Renal pelvis (tissue), 1 donor: ENCODE measurements at regions not wholly inside any gene's neighbourhood (a gene's known extent, or its start where the extent isn't known, plus 50 kb on each side); places are given as distances from the start of the nearest gene placed in this dataset.

Source experiments
- DNase-seq: peaks from one replicate; pipeline ENCODE4 v3.0.0-alpha.2; 2013

DNA sequence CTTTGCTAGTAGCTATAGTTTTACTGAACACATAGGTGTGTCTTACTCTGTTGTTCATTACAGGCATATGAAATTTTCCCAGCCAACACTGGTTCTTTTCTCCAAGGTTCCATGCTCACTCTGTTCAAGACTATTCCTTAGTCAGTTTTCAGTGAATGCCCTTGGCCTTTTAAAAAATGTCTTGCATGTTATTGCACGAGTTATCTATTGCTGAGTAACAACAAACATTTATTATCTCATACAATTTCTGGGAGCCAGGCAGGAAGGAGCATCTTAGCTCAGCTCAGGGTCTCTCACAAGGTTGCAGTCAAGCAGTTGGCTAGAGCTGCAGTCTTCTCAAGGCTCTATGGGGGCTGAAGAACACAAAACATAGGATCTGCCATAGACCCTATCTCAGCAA is 223.5 kb downstream of the BTG1 start:
- DNase-seq: no peak

DNA sequence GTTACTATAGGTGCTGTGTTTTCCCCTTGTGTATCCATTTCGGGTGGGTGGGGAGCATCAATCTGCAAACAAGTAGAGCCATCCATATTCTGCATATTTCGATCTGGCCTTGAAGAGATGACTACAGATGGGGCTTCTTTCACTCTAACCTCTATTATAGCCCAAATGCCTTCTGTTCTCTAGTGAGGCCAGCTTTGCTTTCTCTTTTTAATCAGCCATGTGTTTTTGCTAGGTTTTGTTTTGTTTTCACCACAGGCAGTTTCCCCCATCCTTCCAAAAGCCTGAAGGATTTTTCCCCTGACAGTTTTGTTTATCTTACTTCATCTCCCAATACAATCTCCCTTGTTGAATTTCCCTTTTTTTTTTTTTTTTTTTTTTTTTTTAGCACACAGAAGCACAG is 224.1 kb downstream of the BTG1 start:
- no peak for DNase-seq

DNA sequence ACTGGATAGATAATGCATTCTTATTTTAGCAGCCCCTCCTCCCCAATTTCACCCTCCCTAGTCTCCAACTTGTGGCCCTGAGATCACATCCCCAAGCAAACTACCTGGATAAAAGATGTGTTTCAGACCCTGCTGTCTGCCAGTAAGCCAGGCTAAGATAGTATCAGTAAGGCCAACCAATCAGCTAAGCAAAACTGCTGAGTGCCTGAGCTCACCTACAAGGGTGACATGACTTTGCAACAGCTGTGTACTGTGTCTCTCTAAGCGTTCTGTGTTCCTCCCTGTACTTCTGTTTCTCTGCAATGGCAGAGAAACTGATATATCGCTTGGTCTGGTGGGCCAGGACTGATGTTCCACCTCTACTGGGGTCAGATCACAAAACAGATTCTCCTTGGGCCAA is 224.9 kb downstream of the BTG1 start:
- DNase-seq: no peak

DNA sequence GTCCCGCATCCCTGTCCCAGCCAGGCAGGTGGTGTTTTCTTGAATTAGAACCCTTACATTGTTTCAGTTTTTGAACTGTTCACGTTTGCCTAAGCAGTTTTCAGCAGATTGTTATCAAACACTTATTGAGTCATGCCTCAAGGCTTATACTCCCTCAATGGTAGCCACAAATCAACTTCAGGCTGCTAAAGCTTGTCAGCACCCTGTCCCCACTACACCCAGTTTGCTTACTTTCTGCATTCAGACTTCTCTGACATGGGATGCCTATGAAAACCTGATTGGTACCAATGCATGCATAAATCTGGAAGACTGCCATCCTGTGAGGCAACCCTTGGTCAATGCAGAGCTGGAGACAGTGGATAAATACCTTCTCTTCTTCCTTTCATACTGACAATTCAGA is 225.4 kb downstream of the BTG1 start:
- no peak for DNase-seq

DNA sequence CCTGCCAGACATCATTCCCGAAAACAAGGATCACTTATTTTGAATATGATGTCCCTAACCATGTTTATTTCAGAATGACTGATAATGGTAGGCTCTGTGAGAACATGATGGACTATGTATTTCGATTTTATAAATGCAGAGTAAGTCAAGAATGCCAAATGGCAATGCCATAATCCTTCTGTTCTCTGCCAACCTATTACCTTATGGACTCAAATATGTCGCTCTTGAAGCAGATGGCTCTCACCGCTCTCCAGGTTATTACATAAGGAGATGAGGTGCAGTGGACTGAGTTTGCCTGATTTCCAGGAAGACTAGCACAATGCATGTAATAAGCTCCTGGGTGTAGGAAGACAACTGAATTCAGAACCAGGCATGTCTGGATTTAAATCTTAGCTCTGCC is 227.2 kb downstream of the BTG1 start:
- DNase-seq: no peak

DNA sequence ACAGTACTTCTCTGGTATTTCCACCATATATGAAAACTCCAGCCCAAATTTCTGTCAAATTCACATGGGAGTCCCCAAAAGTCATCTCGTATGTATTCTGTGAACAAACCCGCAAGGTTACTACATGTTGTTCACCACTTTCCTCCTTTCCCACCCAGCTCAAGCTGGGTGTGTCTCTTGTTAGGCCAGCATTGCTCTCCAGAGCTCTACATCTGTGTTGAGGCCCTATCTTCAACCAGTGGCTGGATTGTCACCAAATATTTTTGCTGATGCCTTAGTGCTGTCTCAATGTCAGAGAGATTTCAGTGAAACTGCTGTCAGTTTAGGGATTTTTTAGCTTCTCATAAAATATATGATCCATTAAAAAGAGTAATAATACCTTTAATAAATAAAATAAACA is 230.9 kb downstream of the BTG1 start:
- DNase-seq: no peak

DNA sequence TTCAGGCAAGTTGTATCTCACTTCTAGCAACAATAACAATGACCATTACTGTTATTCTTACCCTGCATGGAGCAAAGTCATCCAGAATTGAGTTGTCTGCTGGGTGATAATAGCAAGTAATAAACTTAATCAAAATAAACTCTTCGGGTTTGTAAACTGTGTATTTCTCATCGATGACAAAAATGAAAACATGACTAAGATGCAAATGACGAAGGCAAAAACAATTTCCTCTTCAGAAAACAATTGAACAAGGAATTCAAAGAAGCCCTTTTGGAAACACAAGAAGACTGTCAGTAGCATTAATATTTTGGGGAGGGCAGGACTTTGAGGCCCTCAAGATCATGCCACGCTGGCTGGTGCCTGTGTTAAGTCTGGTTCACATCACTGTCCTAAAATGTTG is 232.0 kb downstream of the BTG1 start:
- DNase-seq: no peak

DNA sequence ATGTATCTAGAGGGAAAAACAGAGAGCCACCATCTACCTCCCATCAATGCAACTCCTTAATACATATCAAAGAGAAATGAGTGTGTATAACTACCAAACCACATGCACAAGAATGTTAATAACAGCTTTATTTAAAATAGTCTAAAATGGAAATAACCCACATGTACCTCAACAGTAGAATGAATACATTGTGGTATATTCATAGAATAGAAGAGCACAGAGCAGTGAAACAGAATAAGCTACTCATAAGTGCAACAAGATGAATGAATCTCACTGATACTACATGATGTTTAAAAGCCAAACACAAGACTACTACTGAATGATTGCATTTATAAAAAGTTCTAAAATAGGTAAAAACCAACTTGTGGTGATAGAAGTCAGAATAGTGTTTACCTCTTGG is 232.5 kb downstream of the BTG1 start:
- no peak for DNase-seq

DNA sequence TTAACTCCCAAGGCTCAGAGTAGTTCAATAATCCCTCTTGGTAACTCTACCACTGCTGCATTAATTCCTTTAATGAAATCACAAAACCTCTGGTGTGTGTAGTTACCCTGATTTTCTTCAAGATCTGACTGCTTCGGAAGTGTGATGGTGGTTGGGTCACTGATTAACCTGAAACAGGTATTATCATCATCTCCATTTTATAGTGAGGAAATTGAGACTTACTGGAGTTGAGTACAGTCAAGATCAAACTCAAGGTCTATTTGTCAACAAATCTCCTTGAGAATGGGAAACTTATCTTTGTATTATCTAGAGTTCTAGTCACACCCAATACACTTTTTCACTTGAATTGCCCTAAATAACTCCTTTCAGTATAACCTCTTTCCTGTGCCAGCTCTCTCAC is 233.5 kb downstream of the BTG1 start:
- DNase-seq: no peak

DNA sequence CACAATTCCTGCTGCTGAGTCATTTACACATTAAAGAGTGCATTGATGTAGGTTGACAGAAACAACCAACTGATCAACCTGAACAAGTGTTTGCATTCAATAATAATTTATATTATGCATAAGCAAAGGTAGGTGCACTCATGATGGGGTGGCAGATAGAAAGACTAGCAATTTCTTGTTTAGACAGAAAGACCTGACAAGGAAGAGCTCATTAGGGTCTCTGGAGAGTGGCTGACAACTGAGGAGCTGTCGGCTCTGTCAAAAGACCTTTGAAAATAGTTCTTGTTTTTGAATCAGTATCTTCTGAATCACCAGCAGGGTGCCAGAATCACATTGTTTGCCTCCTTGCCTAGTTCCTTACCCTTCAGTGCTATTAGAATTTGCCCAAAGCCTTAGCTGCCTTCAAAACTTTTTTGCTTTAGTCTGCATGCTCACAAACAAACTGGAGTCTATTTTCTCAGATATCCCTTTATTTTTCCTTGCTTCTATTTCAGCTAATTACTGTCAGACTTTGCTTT is 234.7 kb downstream of the BTG1 start:
- no peak for DNase-seq

DNA sequence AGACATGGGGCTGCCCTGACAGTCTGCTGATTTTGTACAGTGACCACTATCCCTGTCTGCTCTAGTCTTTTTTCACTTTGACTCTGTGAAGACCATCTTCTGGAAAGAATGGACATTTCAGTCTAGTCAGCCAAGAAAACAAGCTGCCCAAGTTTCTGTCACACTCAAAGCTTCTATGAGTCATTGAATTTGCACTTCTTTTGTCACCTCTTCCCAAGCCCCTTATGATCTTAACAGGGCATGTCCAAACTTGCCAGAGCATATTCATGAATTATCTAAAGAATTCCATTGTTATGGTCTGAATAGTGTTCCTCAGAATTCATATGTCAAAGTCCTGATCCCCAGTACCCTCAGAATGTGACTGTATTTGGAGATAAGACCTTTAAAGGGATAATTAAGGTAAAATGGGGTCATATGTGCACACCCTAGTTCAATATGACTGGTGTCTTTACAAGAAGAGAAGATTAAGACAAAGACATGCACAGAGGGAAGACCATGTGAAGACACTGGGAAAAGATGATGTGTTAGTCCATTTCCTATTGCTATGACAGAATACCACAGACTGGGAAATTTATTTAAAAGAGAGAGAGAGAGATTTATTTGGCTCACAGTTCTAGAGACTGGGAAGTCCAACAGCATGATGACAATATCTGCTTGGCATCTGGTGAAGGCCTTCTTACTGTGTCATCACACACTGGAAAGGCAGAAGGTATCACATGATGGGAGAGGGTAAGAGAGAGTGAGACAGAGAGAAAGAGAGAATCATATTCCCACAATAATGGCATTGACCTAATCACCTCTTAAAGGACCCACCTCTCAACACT is 242.6 kb downstream of the BTG1 start:
- no peak for DNase-seq

DNA sequence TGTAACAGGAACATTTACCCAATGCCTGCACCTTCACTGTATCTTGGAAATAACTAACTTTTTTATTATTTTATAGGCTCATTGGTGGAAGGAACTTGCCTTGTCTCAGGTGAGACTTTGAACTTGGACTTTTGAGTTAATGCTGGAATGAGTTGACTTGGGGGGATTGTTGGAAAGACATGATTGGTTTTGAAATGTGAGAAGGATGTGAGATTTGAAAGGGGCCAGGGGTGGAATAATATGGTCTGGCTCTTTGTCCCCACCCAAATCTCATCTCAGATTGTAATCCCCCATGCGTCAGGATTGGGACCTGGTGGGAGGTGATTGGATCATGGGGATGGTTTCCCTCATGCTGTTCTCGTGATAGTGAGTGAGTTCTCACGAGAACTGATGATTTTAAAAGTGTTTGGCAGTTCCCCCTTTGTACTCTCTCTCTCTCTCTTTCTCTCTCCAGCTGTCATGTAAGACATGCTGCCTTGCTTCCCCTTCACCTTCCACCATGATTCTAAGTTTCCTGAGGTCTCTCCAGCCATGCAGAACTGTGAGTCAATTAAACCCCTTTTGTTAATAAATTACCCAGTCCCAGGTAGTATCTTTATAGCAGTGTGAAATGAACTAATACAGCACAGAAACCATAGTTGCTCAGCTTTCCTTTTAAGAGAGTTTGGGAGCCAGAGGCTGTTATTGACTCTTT is 244.1 kb downstream of the BTG1 start:
- DNase-seq: no peak

DNA sequence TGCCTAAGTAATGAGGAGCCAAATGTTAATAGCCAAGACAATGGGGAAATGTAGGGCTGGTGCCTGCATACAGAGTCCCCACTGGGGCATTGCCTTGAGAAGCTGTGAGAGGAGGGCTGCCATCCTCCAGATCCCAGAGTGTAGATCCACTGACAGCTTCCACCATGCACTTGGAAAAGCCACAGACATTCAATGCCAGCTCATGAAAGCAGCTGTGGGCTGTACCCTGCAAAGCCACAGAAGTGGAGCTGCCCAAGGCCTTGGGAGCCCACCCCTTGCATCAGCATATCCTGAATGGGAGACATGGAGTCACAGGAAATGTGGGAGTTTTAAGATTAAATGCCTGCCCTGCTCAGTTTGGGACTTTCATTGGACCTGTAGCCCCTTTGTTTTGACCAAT is 244.7 kb downstream of the BTG1 start:
- DNase-seq: no peak

DNA sequence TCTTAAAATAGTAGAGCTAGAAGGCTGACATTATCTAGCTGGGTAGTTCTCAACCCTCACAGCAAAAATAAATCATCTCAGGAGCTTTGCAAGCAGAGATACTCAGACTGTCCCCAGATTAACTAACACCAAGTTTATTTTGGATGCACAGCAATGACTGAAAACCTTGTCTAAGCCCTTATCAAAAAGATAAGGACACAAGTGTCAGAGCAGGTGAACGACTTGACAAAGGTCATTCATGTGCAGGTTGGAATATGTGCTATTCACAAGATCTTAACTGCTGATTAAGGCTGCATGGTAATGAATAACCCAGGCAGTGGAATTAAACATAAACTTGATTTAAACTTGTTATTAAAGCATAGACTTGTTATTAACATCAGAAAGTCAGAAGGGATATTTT is 246.6 kb downstream of the BTG1 start:
- DNase-seq: no peak

DNA sequence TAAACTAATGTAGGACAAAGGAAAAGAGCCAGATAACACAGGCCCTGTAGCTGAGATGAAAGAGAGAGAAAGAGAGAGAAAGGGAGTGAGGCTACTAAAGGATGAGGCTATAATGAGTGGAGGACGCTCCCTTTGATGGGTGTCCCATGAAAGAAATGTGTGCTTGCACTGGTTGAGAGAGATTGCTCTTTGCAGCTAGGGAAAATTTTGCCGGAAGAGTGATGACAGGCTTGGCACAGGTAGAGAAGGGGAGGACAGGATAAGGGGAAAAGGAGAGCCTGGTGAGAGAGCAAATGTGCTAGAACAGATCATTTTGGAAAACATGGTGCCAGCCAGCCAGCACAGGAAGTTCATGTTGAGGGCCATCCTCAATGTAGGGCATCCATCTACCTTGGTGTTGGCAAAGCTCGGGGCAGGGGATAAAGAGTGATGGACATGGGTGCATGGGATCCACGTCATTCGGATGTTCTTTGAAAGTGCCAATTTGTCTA is 248.6 kb downstream of the BTG1 start:
- DNase-seq: no peak

DNA sequence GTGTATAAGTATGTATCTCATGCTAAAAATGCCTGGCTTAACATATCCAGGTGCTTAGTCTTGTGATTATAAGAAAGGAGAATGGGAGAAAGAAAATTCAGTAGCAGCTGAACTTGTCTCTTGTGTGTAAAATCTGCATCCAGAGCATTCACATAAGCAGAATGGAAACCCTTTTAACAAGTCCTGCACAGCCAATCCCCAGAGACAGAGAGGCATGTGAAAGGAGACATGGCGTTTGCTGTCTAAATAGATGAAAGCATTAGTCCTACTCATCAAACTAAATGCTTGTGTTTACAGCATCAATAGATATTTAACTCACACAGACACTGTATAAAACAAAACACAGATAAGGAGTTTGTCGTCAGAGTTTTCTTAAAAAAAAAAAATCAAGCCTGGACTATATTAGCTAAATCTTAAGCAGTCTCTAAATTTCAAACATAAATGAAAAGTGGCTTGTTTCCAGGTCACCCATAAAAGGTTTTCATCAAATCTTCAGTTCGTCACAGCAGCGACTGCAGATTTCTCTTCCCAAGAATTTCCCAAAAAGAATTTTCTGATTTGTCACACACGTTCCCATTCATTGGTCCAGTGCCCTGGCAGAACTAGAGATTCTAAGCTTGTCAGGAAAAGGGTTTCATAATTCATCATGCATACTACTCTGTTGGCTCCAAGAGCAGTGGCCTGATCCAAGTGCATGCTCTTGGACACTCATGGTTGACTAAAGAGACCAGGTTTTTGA is 249.2 kb downstream of the BTG1 start:
- no peak for DNase-seq

DNA sequence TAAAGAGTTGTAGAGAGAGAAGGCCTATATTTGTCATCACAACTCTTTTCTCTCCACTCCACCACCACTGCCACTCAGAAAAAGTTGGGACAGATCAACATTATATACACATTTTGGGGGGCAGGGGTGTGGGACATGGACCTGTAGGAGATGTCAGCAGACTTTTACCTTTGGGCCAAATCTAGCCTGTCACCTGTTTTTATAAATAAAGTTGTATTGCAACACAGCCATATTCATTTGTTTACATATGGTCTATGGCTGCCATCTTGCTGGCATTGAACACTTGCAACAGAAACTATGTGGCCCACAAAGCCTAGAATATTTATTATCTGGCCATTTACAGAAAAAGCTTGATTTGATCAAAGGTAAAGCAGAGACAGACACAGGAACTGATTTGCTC is 250.7 kb downstream of the BTG1 start:
- DNase-seq: no peak

DNA sequence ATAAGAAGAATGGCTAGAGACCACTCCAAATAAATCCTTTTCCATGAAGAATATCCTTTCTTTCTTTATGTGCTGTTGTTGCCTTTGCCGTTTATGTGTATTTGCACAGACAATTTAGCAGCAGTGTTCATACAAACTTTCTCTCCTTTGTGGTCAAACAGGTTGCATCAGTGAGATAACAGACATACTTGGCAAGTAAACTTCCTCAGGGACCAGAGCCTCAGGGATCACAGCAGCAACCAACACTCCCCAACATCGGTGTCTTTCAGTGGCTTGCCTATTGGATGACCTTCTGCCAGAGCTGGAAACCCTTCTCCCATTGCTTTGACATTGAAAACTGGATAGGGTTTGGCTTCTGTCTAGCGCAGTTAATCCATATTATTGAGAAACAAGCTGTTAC is 252.2 kb downstream of the BTG1 start:
- no peak for DNase-seq

DNA sequence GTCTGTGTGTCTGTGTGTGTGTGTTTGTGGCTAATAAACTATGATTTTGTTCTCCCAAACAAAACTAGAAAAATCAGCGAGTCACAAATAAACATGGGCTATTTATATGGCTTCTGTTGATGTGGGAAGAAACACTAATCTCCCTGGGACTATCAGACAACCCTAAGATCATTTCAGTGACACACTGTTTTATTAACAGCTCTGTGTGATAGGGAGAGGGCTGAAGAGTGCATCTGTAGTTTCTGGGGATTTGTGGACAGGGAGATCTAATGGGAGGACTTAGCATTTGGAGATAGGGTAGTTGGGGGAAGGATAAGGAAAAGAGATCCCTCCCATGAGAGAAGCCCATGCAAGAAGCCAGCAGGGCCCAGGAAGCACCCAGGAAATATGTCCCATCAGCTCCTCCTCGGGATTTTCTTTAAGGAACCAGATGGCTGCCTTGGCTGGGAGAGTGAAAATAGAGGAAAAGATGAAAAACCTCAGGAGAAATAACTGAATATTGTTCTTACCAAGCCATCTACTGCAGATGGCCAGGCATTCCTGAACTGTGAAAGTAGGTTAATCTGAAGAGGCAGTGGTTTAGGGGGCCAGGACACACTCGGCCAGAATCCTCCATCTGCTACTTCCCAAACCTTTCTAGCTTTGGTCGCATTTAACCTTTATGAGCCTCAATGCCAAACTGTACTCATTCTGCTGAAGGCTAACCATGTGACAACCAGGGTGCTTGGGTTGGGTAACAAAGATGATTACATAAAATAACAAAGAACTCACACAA is 253.4 kb downstream of the BTG1 start:
- DNase-seq: no peak

DNA sequence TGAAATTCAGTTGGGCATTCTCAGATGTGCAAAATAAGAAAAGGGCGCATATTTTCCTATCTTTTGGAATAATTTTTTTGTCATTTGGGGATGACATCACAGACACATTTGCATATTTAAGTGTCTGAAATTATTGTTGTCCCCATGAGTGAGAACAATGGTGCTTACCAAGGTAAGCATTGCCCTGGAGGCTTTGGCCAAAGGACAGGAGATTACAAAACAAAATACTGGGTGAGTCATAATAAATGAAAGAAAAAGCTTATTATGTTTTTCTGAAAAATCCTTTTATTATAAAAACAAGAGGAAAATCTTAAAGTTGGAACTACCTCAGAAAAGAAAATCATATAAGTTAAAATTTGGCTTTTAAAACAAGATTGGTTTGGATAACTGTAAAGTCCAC is 254.9 kb downstream of the BTG1 start:
- no peak for DNase-seq

DNA sequence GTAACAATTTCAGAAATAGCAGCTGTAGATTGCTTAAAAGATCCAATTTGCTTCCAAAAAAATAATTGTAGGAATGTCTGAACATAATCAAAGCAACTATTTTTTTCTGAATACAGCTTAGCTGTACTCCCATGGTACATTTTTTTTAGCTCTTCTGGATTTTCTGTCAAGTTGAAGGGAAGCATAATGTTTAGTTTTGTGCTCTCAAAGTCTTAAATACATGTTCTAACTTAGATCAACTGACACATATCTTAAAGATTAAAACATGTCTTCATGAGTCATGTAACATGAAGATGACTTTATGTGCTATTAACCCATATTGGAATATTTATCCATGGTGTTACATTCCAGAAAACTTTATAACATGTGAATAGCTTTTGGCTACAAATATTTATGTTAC is 255.7 kb downstream of the BTG1 start:
- no peak for DNase-seq

DNA sequence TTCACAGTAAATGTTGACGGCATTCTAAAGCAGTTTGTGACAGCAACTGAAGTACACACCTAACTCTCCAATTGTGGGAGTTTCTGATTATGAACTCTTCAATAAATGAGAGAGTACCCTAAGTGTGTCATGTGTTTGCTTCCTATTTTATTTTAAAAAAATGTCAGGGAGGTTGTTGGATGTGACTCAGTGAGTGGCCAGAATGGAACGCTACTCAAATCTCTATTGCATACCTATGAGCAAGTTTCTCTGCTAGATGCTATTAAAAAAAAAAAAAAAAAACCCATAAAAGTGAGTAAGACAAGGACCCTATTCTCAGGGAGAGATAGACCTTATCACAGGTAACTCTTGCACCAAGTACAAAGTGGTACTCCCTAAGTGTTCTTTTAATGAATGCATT is 256.6 kb downstream of the BTG1 start:
- no peak for DNase-seq
